Neural progenitor cell (in vitro differentiated cells): ENCODE measurements at regions not wholly inside any gene's neighbourhood (a gene's known extent, or its start where the extent isn't known, plus 50 kb on each side); places are given as distances from the start of the nearest gene placed in this dataset.

Experiments
- DNase-seq: peaks from one replicate; pipeline ENCODE4 v3.0.0-alpha.2; 2016; ENCODE audit warnings: low spot score
- H2AFZ ChIP-seq: fragments of 200-600 bp; sonication (generic); replicated peaks from 2 replicates; pipeline ENCODE4 v1.6.1; 2016; ENCODE audit warnings: antibody characterized with exemption
- H3F3A ChIP-seq: fragments of 200-600 bp; sonication (generic); 2 replicates; pipeline ENCODE4 v1.6.1; 2016; ENCODE audit warnings: antibody characterized with exemption, low read depth
- H3K27ac ChIP-seq: fragments of 200-600 bp; sonication (generic); 2 replicates; pipeline ENCODE4 v1.5.1; 2016; ENCODE audit warnings: mild to moderate bottlenecking
- H3K27me3 ChIP-seq: fragments of 200-600 bp; sonication (generic); 2 replicates; pipeline ENCODE4 v1.6.1; 2016; ENCODE audit warnings: mild to moderate bottlenecking, moderate library complexity
- H3K36me3 ChIP-seq: fragments of 200-600 bp; sonication (generic); 2 replicates; pipeline ENCODE4 v1.5.1; 2016
- H3K4me1 ChIP-seq: fragments of 200-600 bp; sonication (generic); 2 replicates; pipeline ENCODE4 v1.6.1; 2016; ENCODE audit warnings: mixed run types
- H3K4me2 ChIP-seq: fragments of 200-600 bp; sonication (generic); 2 replicates; pipeline ENCODE4 v1.6.1; 2016
- H3K4me3 ChIP-seq: fragments of 200-600 bp; sonication (generic); 2 replicates; pipeline ENCODE4 v1.5.1; 2016
- H3K79me2 ChIP-seq: fragments of 200-600 bp; sonication (generic); 2 replicates; pipeline ENCODE4 v1.6.1; 2016; ENCODE audit warnings: low read depth
- H3K9ac ChIP-seq: fragments of 200-600 bp; sonication (generic); 2 replicates; pipeline ENCODE4 v1.6.1; 2016
- H3K9me3 ChIP-seq: fragments of 200-600 bp; sonication (generic); 2 replicates; pipeline ENCODE4 v1.5.1; 2016; ENCODE audit warnings: low read depth
- H4K20me1 ChIP-seq: fragments of 200-600 bp; sonication (generic); 2 replicates; pipeline ENCODE4 v1.6.1; 2016; ENCODE audit warnings: low read depth
- H3K27ac Mint-ChIP-seq: 3 replicates; pipeline ENCODE4 v1.8.0; 2021; ENCODE audit warnings: mixed read lengths
- H3K27me3 Mint-ChIP-seq: 2 replicates; pipeline ENCODE4 v1.8.0; 2022; ENCODE audit warnings: low read depth, mild to moderate bottlenecking, inconsistent platforms, moderate library complexity, mixed read lengths; ENCODE audit not compliant: insufficient read depth
- H3K36me3 Mint-ChIP-seq: 3 replicates; pipeline ENCODE4 v1.8.0; 2021; ENCODE audit warnings: mixed read lengths
- H3K4me1 Mint-ChIP-seq: 3 replicates; pipeline ENCODE4 v1.8.0; 2021; ENCODE audit warnings: mixed read lengths
- H3K4me3 Mint-ChIP-seq: 3 replicates; pipeline ENCODE4 v1.8.0; 2021; ENCODE audit warnings: mild to moderate bottlenecking, moderate library complexity, mixed read lengths
- H3K9me3 Mint-ChIP-seq: 3 replicates; pipeline ENCODE4 v1.8.0; 2020; ENCODE audit warnings: mixed read lengths
- CTCF ChIP-seq: fragments of 200-600 bp; sonication (generic); IDR thresholded peaks from 2 replicates; pipeline ENCODE4 v1.5.1; 2017; ENCODE audit warnings: antibody characterized with exemption, mild to moderate bottlenecking
- EZH2 ChIP-seq: fragments of 200-600 bp; sonication (generic); IDR thresholded peaks from 2 replicates; pipeline ENCODE4 v1.6.1; 2017; ENCODE audit warnings: antibody characterized with exemption, mild to moderate bottlenecking, moderate library complexity
- EZH2phosphoT487 ChIP-seq: fragments of 200-600 bp; sonication (generic); IDR thresholded peaks from 2 replicates; pipeline ENCODE4 v1.6.1; 2017; ENCODE audit warnings: antibody characterized with exemption

GRCh38 chr7:140237390-140237789, 60.6 kb upstream of the KDM7A start:
- H3K27me3 Mint-ChIP-seq = peaks cover 2% of the 10 kb centered on the region
- Histone ChIP-seq H3K27ac (no peak overlapping the region), H3K9me3 (no peaks in the 10 kb centered on the region), H3K4me2 (no peak overlapping the region), H3K36me3 (no peaks in the 10 kb centered on the region), H3K4me1 (no peaks in the 10 kb centered on the region), H4K20me1 (no peaks in the 10 kb centered on the region), H2AFZ (no peak overlapping the region), H3K79me2 (no peaks in the 10 kb centered on the region), H3K9ac (no peak overlapping the region), H3K4me3 (no peak overlapping the region), H3F3A (peaks cover 4% of the 10 kb centered on the region), H3K27me3 (peaks cover 10% of the 10 kb centered on the region)
- no peak overlapping the region for H3K4me3 Mint-ChIP-seq
- H3K27ac Mint-ChIP-seq = no peak overlapping the region
- no peaks in the 10 kb centered on the region for H3K36me3 Mint-ChIP-seq
- no peaks in the 10 kb centered on the region for H3K4me1 Mint-ChIP-seq
- no peaks in the 10 kb centered on the region for H3K9me3 Mint-ChIP-seq
- TF ChIP-seq EZH2phosphoT487 (no peak), EZH2 (no peak), CTCF (no peak)
- no peak for DNase-seq

- TF ChIP-seq CTCF (no peak), EZH2 (no peak), EZH2phosphoT487 (no peak)
- Histone ChIP-seq H3K27ac (no peak overlapping the region), H3K79me2 (no peaks in the 10 kb centered on the region), H3K9ac (no peak overlapping the region), H3K9me3 (no peaks in the 10 kb centered on the region), H3K27me3 (peaks cover 18% of the 10 kb centered on the region), H2AFZ (no peak overlapping the region), H3K4me1 (no peaks in the 10 kb centered on the region), H3K4me3 (no peak overlapping the region), H4K20me1 (no peaks in the 10 kb centered on the region), H3K4me2 (no peak overlapping the region), H3K36me3 (no peaks in the 10 kb centered on the region), H3F3A (peaks cover 8% of the 10 kb centered on the region)
- DNase-seq = no peak
- Mint-ChIP-seq H3K36me3 (no peaks in the 10 kb centered on the region), H3K27me3 (peaks cover 7% of the 10 kb centered on the region), H3K27ac (no peak overlapping the region), H3K4me3 (no peak overlapping the region), H3K4me1 (peaks cover 6% of the 10 kb centered on the region), H3K9me3 (no peaks in the 10 kb centered on the region)
Observed at GRCh38 chr7:140236626-140237025, 59.8 kb upstream of the KDM7A start.

GRCh38 chr7:140235114-140235513, 58.3 kb upstream of the KDM7A start:
- H3K36me3 ChIP-seq = no peaks in the 10 kb centered on the region
- DNase-seq = no peak
- H3K27ac Mint-ChIP-seq = no peak overlapping the region

More at GRCh38 chr7:140235114-140235513, 58.3 kb upstream of the KDM7A start:
- no peak overlapping the region for H3K4me2 ChIP-seq
- H3K27me3 ChIP-seq = peaks cover 33% of the 10 kb centered on the region
- peaks cover 13% of the 10 kb centered on the region for H3K4me1 Mint-ChIP-seq
- no peaks in the 10 kb centered on the region for H3K9me3 ChIP-seq
- no peak for TF ChIP-seq CTCF
- no peak overlapping the region for H3K4me3 Mint-ChIP-seq
- peaks cover 4% of the 10 kb centered on the region for H3K4me1 ChIP-seq
- H3K27ac ChIP-seq = no peak overlapping the region
- no peak overlapping the region for H2AFZ ChIP-seq
- H3K9ac ChIP-seq = no peak overlapping the region
- peaks cover 7% of the 10 kb centered on the region for H3K27me3 Mint-ChIP-seq
- H3K79me2 ChIP-seq = no peaks in the 10 kb centered on the region
- no peaks in the 10 kb centered on the region for H4K20me1 ChIP-seq
- H3K9me3 Mint-ChIP-seq = no peaks in the 10 kb centered on the region
- no peaks in the 10 kb centered on the region for H3K36me3 Mint-ChIP-seq
- H3F3A ChIP-seq = peaks cover 14% of the 10 kb centered on the region
- H3K4me3 ChIP-seq = no peak overlapping the region
